Mesenchymal stem cell (in vitro differentiated cells and primary cell): ENCODE measurements at regions not wholly inside any gene's neighbourhood (a gene's known extent, or its start where the extent isn't known, plus 50 kb on each side); places are given as distances from the start of the nearest gene placed in this dataset.

Experiments
- DNase-seq: peaks from one replicate; pipeline ENCODE4 v3.0.0-alpha.2; 2013
- H2AFZ ChIP-seq: one replicate; pipeline ENCODE4 v1.6.1; 2013; ENCODE audit warnings: low read depth, mild to moderate bottlenecking, control low read depth, inconsistent platforms, low read length, moderate library complexity
- H2AK5ac ChIP-seq: 2 replicates; pipeline ENCODE4 v1.6.1; 2013; ENCODE audit warnings: low read length, moderate library complexity, mild to moderate bottlenecking, inconsistent platforms; ENCODE audit not compliant: severe bottlenecking
- H2BK120ac ChIP-seq: one replicate; pipeline ENCODE4 v1.6.1; 2013; ENCODE audit warnings: low read depth, mild to moderate bottlenecking, inconsistent platforms, low read length, moderate library complexity
- H2BK12ac ChIP-seq, 2 experiments: one replicate each; pipeline ENCODE4 v1.6.1; 2013; ENCODE audit warnings: inconsistent platforms in 2 of 2, low read length in 2 of 2, mild to moderate bottlenecking in 2 of 2, moderate library complexity in 2 of 2, control low read depth in 1 of 2
- H2BK15ac ChIP-seq: one replicate; pipeline ENCODE4 v1.6.1; 2013; ENCODE audit warnings: mild to moderate bottlenecking, low read depth, inconsistent platforms; ENCODE audit not compliant: poor library complexity, severe bottlenecking
- H2BK5ac ChIP-seq: 2 replicates; pipeline ENCODE4 v1.6.1; 2013; ENCODE audit warnings: low read depth, mild to moderate bottlenecking, low read length, control low read depth, inconsistent platforms; ENCODE audit not compliant: poor library complexity, severe bottlenecking
- H3K14ac ChIP-seq, 2 experiments: one replicate each; pipeline ENCODE4 v1.6.1; 2013; ENCODE audit warnings: inconsistent platforms in 2 of 2, low read length in 2 of 2, control low read depth in 1 of 2, mild to moderate bottlenecking in 1 of 2, moderate library complexity in 1 of 2
- H3K18ac ChIP-seq, 2 experiments: one replicate each; pipeline ENCODE4 v1.6.1; 2013; ENCODE audit warnings: inconsistent platforms in 2 of 2, low read length in 2 of 2, control low read depth in 1 of 2, low read depth in 1 of 2, mild to moderate bottlenecking in 1 of 2
- H3K23ac ChIP-seq, 2 experiments: one replicate each; pipeline ENCODE4 v1.6.1; 2013; ENCODE audit warnings: inconsistent platforms in 2 of 2, low read length in 2 of 2, mild to moderate bottlenecking in 2 of 2, moderate library complexity in 2 of 2, control low read depth in 1 of 2
- H3K27ac ChIP-seq: 2 replicates; pipeline ENCODE4 v1.5.1; 2013; ENCODE audit warnings: mild to moderate bottlenecking, moderate library complexity, low read length, control low read depth, inconsistent platforms; ENCODE audit not compliant: poor library complexity, severe bottlenecking
- H3K27me3 ChIP-seq, 2 experiments: 2 replicates each; pipeline versions ENCODE4 v1.6.1 to v1.7.0; 2013; ENCODE audit warnings: low read length in 2 of 2, mild to moderate bottlenecking in 2 of 2, moderate library complexity in 2 of 2, control low read depth in 1 of 2, inconsistent platforms in 1 of 2; ENCODE audit not compliant: control insufficient read depth in 1 of 2, insufficient read depth in 1 of 2
- H3K36me3 ChIP-seq, 2 experiments: 2 replicates each; pipeline versions ENCODE4 v1.6.1 to v1.7.0; 2013; ENCODE audit warnings: low read length in 2 of 2, control low read depth in 1 of 2, inconsistent platforms in 1 of 2, low read depth in 1 of 2, mild to moderate bottlenecking in 1 of 2; ENCODE audit not compliant: insufficient read depth in 2 of 2, control insufficient read depth in 1 of 2
- H3K4ac ChIP-seq, 2 experiments: one replicate each; pipeline ENCODE4 v1.6.1; 2013; ENCODE audit warnings: inconsistent platforms in 2 of 2, low read length in 2 of 2, mild to moderate bottlenecking in 2 of 2, moderate library complexity in 2 of 2, control low read depth in 1 of 2, low read depth in 1 of 2
- H3K4me1 ChIP-seq: 2 replicates; pipeline ENCODE4 v1.6.1; 2013; ENCODE audit warnings: low read depth, low read length, control low read depth; ENCODE audit not compliant: control insufficient read depth, insufficient read depth
- H3K4me2 ChIP-seq: 2 replicates; pipeline ENCODE4 v1.6.1; 2013; ENCODE audit warnings: low read length, mild to moderate bottlenecking, inconsistent platforms; ENCODE audit not compliant: poor library complexity, severe bottlenecking
- H3K4me3 ChIP-seq, 2 experiments: 2 replicates each; pipeline versions ENCODE4 v1.5.1 to v1.7.0; 2013; ENCODE audit warnings: low read length in 2 of 2, mild to moderate bottlenecking in 2 of 2, control low read depth in 1 of 2, low read depth in 1 of 2; ENCODE audit not compliant: insufficient read depth in 1 of 2
- H3K79me1 ChIP-seq: replicated peaks from 2 replicates; pipeline ENCODE4 v1.6.1; 2013; ENCODE audit warnings: mild to moderate bottlenecking, control low read depth, low read length, inconsistent platforms; ENCODE audit not compliant: poor library complexity, severe bottlenecking
- H3K9ac ChIP-seq: 2 replicates; pipeline ENCODE4 v1.7.0; 2013; ENCODE audit warnings: mild to moderate bottlenecking, low read length, moderate library complexity
- H3K9me3 ChIP-seq: 2 replicates; pipeline ENCODE4 v1.7.0; 2013; ENCODE audit warnings: mild to moderate bottlenecking, low read length; ENCODE audit not compliant: control insufficient read depth
- H4K8ac ChIP-seq: one replicate; pipeline ENCODE4 v1.6.1; 2013; ENCODE audit warnings: inconsistent platforms, mild to moderate bottlenecking, low read length, moderate library complexity
- H4K91ac ChIP-seq: one replicate; pipeline ENCODE4 v1.6.1; 2013; ENCODE audit warnings: mild to moderate bottlenecking, low read length, inconsistent platforms
- WGBS: methylation state at CpG from one replicate; pipeline ENCODE4 v1.1.7; 2013; ENCODE audit warnings: mixed read lengths; 5-methylcytosine and 5-hydroxymethylcytosine counted together

DNA sequence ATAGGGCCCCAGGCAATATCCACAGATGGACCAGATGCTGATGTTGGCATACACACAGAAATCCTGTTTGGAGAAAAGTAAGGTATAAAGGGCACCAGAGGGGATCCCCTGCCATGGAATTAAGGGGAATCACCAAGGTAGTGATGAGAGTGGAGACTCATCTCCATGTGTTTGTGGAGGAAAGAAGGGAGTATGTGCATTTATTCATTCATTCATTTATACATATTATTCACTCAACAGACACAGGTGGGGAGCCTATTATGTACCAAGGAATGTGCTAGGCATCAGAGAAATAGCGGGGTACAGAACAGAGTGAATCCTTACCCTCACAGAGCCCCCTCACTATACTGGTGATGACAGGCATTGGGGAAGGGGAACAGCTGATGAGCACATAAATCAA, 116.8 kb upstream of the IL12B start:
- H3K4me1 ChIP-seq, result peaks cover 5% of the 10 kb centered on the region
- H2BK15ac ChIP-seq, result no peak overlapping the region
- no peak overlapping the region for H3K9ac ChIP-seq
- no peak overlapping the region for H3K4me2 ChIP-seq
- H3K9me3 ChIP-seq, result no peaks in the 10 kb centered on the region
- no CpG with 5 or more reads among the region's 1 CpG for WGBS
- no peak overlapping the region for H3K4me3 ChIP-seq
- no peaks in the 10 kb centered on the region for H3K36me3 ChIP-seq
- no peak overlapping the region for H2BK120ac ChIP-seq
- no peak overlapping the region for H3K4ac ChIP-seq
- H3K79me1 ChIP-seq, result no peaks in the 10 kb centered on the region
- no peak overlapping the region for H3K18ac ChIP-seq
- H3K23ac ChIP-seq, result no peak overlapping the region
- no peak overlapping the region for H2AFZ ChIP-seq
- no peak overlapping the region for H4K8ac ChIP-seq
- DNase-seq, result no peak
- H4K91ac ChIP-seq, result no peak overlapping the region
- no peak overlapping the region for H2BK5ac ChIP-seq
- H2BK12ac ChIP-seq, result no peak overlapping the region
- no peak overlapping the region for H3K14ac ChIP-seq
- no peak overlapping the region for H3K27ac ChIP-seq
- H2AK5ac ChIP-seq, result no peak overlapping the region
- H3K27me3 ChIP-seq, result peaks cover 12 to 42% of the 10 kb centered on the region in 2 experiments

DNA sequence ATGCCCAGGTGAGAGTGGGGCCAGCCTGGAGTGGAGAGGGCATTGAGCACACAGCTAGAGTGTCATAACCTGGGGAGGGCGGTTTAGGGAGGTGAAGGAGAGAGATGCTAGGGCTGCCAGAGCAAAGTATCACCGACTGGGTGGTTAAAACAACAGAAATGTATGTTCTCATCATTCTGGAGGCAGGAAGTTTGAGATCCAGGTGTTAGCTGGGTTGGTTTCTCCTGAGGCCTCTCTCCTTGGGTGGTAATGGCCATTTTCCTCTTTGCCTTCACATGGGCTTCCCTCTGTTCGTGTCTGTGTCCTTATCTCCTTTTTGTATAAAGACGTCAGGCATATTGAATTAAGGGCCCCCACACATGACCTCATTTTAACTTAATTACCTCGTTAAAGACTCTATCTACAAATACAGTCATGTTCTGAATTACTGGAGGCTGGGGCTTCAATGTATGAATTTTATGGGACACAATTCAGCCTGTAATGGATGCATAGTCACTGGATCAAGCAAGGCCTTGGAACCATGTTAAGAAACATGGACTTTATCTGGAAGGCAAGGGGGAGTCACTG, 118.6 kb upstream of the IL12B start:
- 79% methylated on average over 3 of the region's 5 CpGs for WGBS
- Histone ChIP-seq H3K9me3 (no peaks in the 10 kb centered on the region), H2BK5ac (no peak overlapping the region), H3K18ac (no peak overlapping the region), H3K36me3 (no peaks in the 10 kb centered on the region), H2BK15ac (no peak overlapping the region), H3K9ac (no peak overlapping the region), H2AFZ (no peak overlapping the region), H4K8ac (no peak overlapping the region), H3K4me2 (no peak overlapping the region), H3K79me1 (no peaks in the 10 kb centered on the region), H3K14ac (no peak overlapping the region), H2BK120ac (no peak overlapping the region), H3K4me3 (no peak overlapping the region), H3K4me1 (peaks cover 12% of the 10 kb centered on the region), H2BK12ac (no peak overlapping the region), H2AK5ac (no peak overlapping the region), H3K4ac (no peak overlapping the region), H3K23ac (no peak overlapping the region), H3K27ac (no peak overlapping the region), H4K91ac (no peak overlapping the region), H3K27me3 (peaks cover under 1 to 41% of the 10 kb centered on the region in 2 experiments)
- DNase-seq, result no peak

DNA sequence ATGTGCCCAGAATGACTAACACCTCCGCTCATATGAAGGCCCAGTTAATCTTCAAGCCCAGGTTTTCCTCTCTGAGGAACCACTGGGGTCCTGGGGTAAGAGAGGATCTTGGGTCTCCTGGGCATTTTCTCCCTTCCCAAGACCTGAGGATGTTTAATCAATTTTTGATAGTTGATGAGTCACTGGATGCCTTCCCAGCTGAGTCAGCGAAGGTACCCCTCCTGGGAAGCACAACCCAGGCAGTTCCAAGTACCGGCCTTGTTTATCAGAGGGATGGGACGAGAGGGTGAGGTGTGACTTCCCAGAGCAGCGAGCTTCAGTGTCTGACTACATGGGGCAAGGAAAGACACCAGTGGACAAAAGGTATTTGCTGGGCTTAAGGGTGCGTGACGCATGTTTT, 119.6 kb upstream of the IL12B start:
- WGBS, result 46% methylated on average over 5 of the region's 7 CpGs

DNA sequence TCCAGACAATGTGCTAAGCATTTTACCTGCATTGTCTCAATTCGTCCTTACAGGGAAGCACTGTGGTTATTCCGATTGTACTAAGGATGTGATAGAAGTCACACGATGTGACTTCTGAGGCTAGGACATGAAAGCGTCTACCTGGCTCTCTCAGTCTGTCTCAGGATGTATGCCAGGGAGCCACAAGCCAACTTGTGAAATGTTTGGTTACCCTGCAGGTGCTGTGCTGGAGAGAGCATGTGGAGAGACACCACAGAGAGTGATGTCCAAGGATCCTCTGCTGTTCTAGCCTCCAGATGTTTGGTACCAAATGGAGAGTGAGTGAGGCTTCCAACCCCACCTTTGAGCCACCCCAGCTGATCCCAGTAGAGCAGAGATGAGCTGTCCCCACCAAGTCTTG, 120.1 kb upstream of the IL12B start:
- Histone ChIP-seq H3K14ac (no peak overlapping the region), H2AK5ac (peak overlapping the region; percentile 34), H3K18ac (no peak overlapping the region), H3K79me1 (no peaks in the 10 kb centered on the region), H4K8ac (peak overlapping the region; percentile 27), H3K4me3 (no peak overlapping the region), H3K36me3 (no peaks in the 10 kb centered on the region), H2BK15ac (no peak overlapping the region), H3K27ac (no peak overlapping the region), H2BK12ac (no peak overlapping the region), H3K9me3 (no peaks in the 10 kb centered on the region), H2AFZ (no peak overlapping the region), H2BK5ac (no peak overlapping the region), H2BK120ac (no peak overlapping the region), H3K9ac (peak overlapping the region; percentile 49), H3K23ac (no peak overlapping the region), H3K4me1 (peaks cover 12% of the 10 kb centered on the region), H4K91ac (no peak overlapping the region), H3K4me2 (no peak overlapping the region), H3K27me3 (peaks cover 9 to 41% of the 10 kb centered on the region in 2 experiments), H3K4ac (peak overlapping the region in 1 of 2 experiments; percentile 12)
- 90% methylated on average over 4 of the region's 4 CpGs for WGBS
- DNase-seq, result no peak

More for the DNA sequence above, 119.6 kb upstream of the IL12B start:
- H2BK15ac ChIP-seq, result no peak overlapping the region
- no peak overlapping the region for H2BK12ac ChIP-seq
- H3K27me3 ChIP-seq, result peaks cover 9 to 46% of the 10 kb centered on the region in 2 experiments
- no peak overlapping the region for H3K4me3 ChIP-seq
- H2AK5ac ChIP-seq, result no peak overlapping the region
- H3K9ac ChIP-seq, result no peak overlapping the region
- H3K79me1 ChIP-seq, result no peaks in the 10 kb centered on the region
- no peak overlapping the region for H3K27ac ChIP-seq
- no peak overlapping the region for H3K4me2 ChIP-seq
- no peak overlapping the region for H2BK5ac ChIP-seq
- no peak overlapping the region for H2BK120ac ChIP-seq
- peak; percentile 21 for DNase-seq
- no peaks in the 10 kb centered on the region for H3K9me3 ChIP-seq
- no peak overlapping the region for H3K4ac ChIP-seq
- H3K23ac ChIP-seq, result no peak overlapping the region
- H3K36me3 ChIP-seq, result no peaks in the 10 kb centered on the region
- H4K91ac ChIP-seq, result no peak overlapping the region
- H3K4me1 ChIP-seq, result peaks cover 12% of the 10 kb centered on the region
- H3K18ac ChIP-seq, result no peak overlapping the region
- no peak overlapping the region for H4K8ac ChIP-seq
- H3K14ac ChIP-seq, result no peak overlapping the region
- no peak overlapping the region for H2AFZ ChIP-seq
